NCI-H1105 (cell line): ENCODE measurements at regions not wholly inside any gene's neighbourhood (a gene's known extent, or its start where the extent isn't known, plus 50 kb on each side); places are given as distances from the start of the nearest gene placed in this dataset.
"Not testable (repeated sequence)": the region's sequence is repeated elsewhere in the genome, so short reads cannot be mapped to it uniquely, and the experiment has no call there.

Source experiments
- DNase-seq: peaks from one replicate; lab custom pipeline; 2025; lab: John Stamatoyannopoulos, UW

DNA sequence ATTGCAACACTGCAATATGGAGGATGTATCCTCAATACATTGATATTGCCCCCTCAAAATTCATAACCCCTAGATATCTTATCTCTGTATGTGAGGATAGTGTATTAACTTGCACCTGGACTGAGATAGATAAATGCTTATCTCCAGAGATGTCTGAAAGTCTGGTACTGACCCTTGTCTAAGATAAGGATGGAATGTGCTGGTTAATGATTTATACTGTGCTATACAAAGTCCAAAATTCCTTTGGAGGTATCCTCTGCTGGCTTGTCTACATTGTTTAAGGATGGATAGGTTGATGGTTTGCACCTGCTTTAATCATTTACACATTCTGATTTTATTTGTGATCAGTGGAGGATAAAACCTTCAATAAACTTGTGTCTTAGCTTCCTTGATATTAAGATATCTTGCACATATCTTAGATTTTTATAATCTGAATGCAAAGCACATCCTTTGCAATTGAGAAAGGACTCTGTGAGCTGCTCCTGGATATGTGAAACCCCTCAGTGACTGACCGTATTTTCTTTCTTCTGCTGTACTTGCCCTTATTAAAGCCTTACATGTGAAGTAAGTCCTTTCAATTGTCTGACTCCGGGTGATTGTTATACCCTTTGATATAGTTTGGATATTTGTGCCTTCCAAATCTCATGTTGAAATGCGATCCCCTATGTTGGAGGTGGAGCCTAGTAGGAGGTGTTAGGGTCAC is 430.3 kb upstream of the MAOA start:
- DNase-seq, result no peak

DNA sequence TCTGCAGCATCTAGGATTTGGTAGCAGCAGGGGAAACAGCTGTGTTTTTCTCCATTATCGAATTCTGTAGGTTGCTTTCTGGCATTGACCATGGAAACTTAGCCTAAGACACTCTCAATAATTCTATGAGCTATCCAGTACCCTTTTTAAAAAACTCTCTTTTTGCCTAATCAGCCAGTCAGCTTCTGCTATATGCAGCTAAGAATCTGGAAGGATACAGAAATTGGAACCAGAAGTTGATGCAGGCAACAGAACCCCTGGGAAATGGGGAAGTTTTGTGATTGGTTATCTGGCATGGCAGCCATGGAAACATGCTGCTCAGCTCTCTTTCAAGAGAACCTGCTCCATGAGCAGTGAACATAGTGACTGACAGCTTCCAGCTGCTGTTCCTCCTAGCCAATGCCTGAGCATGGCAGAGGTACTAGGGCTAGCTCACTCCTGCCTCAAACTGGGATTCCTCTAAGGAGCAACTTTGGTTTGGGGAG is 417.6 kb upstream of the MAOA start:
- DNase-seq, result no peak

GRCh38 chrX:43239356-43239755 is 416.7 kb upstream of the MAOA start:
- no peak for DNase-seq

- DNase-seq, result no peak
These were observed 400.5 kb upstream of the MAOA start for GRCh38 chrX:43255596-43255995.

DNA sequence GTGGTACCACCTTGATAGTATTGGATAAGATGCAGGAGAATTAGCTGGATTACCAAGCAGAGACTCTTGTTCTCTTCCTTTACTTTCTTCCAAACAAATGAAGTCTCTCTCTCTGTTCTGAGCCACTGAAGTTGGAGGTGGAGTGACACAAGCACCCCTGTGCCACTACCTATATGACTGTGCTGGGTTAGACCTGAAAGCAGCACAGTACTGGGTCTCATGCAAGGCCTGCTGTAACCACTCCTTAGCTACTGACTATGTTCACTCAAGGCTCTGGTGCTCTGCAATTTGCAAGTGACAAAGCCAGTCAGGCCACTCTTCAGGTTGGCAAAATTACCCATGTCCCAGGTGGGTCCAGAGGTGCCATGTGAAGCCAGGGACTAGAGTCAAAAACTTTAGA is 389.6 kb upstream of the MAOA start:
- no peak for DNase-seq

- no peak for DNase-seq
These were observed 388.4 kb upstream of the MAOA start for GRCh38 chrX:43267652-43268051.

GRCh38 chrX:43269201-43269600 is 386.9 kb upstream of the MAOA start:
- no peak for DNase-seq

DNA sequence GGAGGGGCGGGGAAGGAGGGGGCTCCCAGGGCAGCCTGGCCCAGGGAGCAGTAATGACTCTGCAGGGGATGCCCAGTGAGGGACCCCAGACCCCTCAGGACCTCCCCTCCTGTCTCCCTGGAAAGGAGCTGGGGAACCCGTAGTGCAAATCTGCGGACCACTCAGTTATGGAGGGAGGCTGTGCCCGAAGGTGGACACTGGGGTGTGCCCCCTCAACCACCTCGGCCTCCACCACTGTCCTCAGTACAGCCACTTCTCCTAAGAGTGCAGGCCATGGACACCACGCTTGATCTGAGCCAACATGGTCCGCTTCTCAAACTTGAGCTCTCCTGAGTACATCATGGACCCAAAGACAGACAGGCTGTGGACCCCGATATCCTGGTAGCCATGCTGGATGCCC is 378.2 kb upstream of the MAOA start:
- no peak for DNase-seq

- no peak for DNase-seq
These were observed 377.7 kb upstream of the MAOA start for GRCh38 chrX:43278440-43278839.

DNA sequence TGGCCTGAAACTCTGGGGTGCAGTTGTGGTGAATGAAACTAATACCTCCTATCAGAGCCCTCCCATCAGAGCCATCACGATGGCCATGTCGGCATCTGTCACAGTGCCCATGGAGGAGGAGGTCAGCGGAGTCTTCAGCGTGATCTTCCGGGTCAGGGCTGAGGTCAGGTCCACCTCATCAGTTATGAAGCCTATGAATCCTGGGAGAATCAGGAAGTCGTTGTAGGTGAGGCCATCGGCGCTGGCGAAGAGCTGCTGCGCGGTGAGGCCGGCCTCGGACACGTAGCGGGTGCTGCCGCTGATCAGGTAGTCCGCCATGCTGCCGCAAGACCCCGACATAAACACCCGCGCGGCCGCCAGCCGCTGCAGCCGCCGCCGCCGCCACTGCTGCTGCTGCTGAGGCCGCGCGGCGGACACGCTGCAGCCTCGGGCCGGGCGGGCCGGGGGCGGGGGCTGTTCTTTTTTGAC is 376.7 kb upstream of the MAOA start:
- no peak for DNase-seq

DNA sequence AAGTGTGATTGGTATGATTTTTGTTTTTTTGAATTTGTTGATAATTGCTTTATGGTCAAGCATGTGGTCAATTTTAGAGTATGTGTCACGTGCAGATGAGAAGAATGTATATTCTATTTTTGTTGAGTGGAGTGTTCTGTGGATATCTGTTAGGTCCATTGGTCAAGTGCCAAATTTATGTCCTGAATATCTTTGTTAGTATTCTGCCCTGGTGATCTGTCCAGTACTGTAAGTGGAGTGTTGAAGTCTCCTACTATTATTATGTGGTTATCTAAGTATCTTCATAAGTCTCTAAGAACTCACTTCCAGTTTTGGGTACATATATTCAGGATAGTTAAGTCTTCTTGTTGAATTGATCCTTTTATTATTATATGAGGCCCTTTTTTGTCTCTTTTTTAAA is 372.9 kb upstream of the MAOA start:
- no peak for DNase-seq

GRCh38 chrX:43311625-43312024 is 344.5 kb upstream of the MAOA start:
- not testable (repeated sequence) for DNase-seq

DNA sequence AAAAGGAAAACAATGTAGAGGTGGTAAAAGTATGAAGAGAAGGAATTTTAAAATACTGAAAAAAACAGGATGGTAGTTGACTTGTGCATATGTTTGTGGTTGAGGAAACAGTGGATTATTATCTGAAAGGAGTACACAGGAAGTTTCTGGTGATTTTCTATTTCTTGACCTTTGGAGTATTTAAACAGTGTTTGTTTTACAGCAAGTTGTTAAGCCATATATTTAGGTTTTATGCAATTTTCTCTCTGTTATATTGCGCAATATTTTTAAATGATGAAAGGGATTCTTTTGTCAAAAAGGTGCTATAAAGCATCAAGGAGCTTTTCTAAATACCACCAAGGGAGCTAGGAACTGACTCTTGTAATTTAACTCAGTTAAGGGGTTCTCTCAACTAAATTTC is 343.1 kb upstream of the MAOA start:
- no peak for DNase-seq

- DNase-seq, result no peak
These were observed 341.6 kb upstream of the MAOA start for GRCh38 chrX:43314525-43314924.

- no peak for DNase-seq
These were observed 340.5 kb upstream of the MAOA start for GRCh38 chrX:43315622-43316021.

DNA sequence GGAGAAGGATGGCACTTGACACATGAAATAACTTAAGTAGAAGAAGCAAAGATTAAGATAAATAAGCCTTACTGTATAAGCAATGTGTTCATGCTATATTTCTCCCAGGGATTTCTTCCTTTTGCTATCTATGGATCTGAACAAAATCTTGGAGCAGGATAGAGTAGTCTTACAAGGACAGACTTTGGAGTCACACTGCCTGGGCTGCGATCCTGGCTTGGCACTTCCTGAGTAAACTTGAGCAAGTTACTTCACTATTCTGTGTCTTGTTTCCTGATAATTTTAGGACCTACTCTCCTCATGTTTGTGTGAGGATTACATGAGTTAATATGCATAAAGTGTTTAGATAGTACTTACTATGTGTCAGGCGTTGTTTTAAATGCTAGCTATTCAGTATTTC is 340.0 kb upstream of the MAOA start:
- no peak for DNase-seq

DNA sequence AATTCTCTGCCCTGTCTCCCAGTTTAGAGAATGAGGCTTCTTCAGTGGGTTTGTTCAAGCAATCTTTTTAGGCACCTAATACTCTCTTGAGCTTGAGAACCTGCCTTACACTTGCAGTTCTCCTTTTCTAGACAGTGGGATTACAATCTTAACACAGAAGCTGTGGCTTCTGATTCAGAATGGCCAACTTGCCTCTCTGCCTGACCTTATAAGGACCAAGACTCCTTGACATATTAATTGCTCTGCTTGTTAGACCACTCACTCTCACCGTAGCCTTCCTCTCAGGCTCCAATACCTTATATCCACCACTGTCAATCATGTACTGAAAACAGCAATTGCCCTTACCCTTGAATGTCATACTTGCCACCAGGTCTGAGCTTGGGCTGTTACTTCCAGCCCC is 338.7 kb upstream of the MAOA start:
- no peak for DNase-seq

- no peak for DNase-seq
These were observed 327.6 kb upstream of the MAOA start for GRCh38 chrX:43328358-43328946.

- no peak for DNase-seq
These were observed 322.6 kb upstream of the MAOA start for GRCh38 chrX:43333543-43333942.

DNA sequence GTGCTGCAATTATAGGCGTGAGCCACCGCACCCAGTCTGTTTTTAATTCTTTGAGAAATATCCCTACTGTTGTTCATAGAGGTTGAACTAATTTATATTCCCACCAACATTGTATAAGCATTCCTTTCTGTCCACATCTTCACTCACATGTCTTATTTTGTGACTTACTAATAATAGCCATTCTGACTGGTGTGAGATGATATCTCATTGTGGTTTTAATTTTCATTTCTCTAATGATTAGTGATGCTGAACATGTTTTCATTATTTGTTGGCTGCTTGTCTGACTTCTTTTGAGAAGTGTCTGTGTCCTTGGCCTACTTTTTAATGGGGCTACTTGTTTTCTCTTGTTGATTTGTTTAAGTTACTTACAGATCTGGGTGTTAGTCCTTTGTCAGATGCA is 310.9 kb upstream of the MAOA start:
- DNase-seq, result no peak

DNA sequence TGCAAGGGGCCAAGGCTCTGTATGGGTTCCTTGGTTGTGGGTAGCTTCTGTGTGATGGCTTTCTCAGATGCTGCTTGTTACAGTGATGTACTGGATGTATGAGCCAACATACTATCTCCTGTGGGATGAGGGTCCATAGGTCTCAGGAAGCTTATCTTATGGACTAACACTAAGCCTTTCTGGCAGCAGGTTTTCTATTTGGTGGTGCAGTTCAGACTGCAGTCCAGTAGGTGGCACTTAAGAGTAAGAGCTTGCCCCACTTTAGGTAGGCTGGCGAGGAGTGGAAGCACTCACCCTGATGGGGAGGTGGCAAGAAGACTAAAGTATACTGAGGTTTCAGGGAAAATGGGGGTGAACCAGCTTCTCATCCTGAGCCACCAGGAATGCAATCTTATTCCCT is 306.7 kb upstream of the MAOA start:
- DNase-seq, result no peak

DNA sequence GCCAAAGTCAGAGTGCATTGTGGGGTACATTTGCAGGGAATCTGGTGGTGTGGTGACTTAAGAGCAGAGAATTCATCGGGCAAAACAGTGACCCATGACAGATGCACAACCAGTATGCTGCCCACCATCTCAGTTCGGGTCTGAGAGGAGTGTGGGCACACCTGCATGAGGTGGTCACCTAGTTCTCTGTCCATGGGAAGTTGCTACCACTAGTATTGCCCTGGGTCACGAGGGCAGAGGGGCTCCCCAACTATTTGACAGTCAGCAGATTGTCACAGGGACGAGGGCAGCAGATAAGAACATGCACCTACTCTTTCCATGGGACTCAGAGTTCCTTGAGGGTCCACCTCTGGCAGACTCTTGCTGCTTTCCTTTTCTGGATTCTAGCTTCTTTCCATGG is 305.2 kb upstream of the MAOA start:
- DNase-seq, result no peak

GRCh38 chrX:43357741-43358140 is 298.4 kb upstream of the MAOA start:
- no peak for DNase-seq

GRCh38 chrX:43373032-43373431 is 283.1 kb upstream of the MAOA start:
- no peak for DNase-seq
